ENCODE measurements at regions not wholly inside any gene's neighbourhood (a gene's known extent, or its start where the extent isn't known, plus 50 kb on each side); places are given as distances from the start of the nearest gene placed in this dataset.

DNA sequence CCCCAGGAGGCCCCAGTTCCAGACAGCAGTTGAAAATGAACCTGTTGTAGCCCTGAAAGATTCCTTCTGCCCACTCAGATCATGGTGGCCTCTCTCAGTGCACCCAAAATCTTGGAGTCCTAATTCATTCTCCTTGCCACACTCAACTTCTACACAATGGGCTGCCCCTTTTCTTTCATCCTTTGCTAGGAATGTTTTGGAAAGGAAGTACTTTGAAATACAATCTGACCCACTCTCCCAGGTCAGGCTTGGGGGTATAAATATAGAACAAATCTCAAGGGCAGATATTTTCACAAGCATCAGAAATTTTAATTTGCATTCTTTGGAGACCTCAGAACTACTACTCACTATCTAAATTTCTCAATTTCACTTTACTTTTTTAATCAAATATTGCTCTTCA, 103.2 kb upstream of the SH3BP4 start:
- H3K9me3 ChIP-seq (ENCODE audit: low read length), result no peaks in the 10 kb centered on the region
- H3F3A ChIP-seq (ENCODE audit: insufficient read depth, low read length, poor library complexity, severe bottlenecking), result no peaks in the 10 kb centered on the region
- no peaks in the 10 kb centered on the region for H4K20me1 ChIP-seq (ENCODE audit: insufficient read depth)
- H3K4me3 ChIP-seq (ENCODE audit: low read length), result no peak overlapping the region
- no peaks in the 10 kb centered on the region for H3K79me2 ChIP-seq (replicated peaks; ENCODE audit: insufficient read depth, low read length)
- H3K27ac ChIP-seq (ENCODE audit: low read length), result no peak overlapping the region
- TF ChIP-seq, protein P1, sequence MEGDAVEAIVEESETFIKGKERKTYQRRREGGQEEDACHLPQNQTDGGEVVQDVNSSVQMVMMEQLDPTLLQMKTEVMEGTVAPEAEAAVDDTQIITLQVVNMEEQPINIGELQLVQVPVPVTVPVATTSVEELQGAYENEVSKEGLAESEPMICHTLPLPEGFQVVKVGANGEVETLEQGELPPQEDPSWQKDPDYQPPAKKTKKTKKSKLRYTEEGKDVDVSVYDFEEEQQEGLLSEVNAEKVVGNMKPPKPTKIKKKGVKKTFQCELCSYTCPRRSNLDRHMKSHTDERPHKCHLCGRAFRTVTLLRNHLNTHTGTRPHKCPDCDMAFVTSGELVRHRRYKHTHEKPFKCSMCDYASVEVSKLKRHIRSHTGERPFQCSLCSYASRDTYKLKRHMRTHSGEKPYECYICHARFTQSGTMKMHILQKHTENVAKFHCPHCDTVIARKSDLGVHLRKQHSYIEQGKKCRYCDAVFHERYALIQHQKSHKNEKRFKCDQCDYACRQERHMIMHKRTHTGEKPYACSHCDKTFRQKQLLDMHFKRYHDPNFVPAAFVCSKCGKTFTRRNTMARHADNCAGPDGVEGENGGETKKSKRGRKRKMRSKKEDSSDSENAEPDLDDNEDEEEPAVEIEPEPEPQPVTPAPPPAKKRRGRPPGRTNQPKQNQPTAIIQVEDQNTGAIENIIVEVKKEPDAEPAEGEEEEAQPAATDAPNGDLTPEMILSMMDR (IDR thresholded peaks at IDR 0.05; ENCODE audit: poor library complexity, severe bottlenecking), result no peak
- no peak for TF ChIP-seq RAD21 (conservative IDR thresholded peaks at IDR 0.05)
- no peak for TF ChIP-seq SMC3 (conservative IDR thresholded peaks at IDR 0.05; ENCODE audit: poor library complexity)
- no peak for TF ChIP-seq POLR2AphosphoS5 (IDR thresholded peaks at IDR 0.05)
- TF ChIP-seq, protein P2, sequence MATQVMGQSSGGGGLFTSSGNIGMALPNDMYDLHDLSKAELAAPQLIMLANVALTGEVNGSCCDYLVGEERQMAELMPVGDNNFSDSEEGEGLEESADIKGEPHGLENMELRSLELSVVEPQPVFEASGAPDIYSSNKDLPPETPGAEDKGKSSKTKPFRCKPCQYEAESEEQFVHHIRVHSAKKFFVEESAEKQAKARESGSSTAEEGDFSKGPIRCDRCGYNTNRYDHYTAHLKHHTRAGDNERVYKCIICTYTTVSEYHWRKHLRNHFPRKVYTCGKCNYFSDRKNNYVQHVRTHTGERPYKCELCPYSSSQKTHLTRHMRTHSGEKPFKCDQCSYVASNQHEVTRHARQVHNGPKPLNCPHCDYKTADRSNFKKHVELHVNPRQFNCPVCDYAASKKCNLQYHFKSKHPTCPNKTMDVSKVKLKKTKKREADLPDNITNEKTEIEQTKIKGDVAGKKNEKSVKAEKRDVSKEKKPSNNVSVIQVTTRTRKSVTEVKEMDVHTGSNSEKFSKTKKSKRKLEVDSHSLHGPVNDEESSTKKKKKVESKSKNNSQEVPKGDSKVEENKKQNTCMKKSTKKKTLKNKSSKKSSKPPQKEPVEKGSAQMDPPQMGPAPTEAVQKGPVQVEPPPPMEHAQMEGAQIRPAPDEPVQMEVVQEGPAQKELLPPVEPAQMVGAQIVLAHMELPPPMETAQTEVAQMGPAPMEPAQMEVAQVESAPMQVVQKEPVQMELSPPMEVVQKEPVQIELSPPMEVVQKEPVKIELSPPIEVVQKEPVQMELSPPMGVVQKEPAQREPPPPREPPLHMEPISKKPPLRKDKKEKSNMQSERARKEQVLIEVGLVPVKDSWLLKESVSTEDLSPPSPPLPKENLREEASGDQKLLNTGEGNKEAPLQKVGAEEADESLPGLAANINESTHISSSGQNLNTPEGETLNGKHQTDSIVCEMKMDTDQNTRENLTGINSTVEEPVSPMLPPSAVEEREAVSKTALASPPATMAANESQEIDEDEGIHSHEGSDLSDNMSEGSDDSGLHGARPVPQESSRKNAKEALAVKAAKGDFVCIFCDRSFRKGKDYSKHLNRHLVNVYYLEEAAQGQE (IDR thresholded peaks at IDR 0.05; ENCODE audit: borderline replicate concordance), result no peak
- H2AFZ ChIP-seq (ENCODE audit: low read depth, low read length), result no peak overlapping the region
- H3K27me3 ChIP-seq (ENCODE audit: insufficient read depth, low read depth, low read length), result no peaks in the 10 kb centered on the region
- H3K36me3 ChIP-seq (ENCODE audit: insufficient read depth, low read length), result no peaks in the 10 kb centered on the region
- H3K4me2 ChIP-seq (ENCODE audit: low read length), result no peak overlapping the region
- H3K9me2 ChIP-seq (ENCODE audit: insufficient read depth, low read length), result no peaks in the 10 kb centered on the region
- H3K9ac ChIP-seq (ENCODE audit: low read length), result no peak overlapping the region

DNA sequence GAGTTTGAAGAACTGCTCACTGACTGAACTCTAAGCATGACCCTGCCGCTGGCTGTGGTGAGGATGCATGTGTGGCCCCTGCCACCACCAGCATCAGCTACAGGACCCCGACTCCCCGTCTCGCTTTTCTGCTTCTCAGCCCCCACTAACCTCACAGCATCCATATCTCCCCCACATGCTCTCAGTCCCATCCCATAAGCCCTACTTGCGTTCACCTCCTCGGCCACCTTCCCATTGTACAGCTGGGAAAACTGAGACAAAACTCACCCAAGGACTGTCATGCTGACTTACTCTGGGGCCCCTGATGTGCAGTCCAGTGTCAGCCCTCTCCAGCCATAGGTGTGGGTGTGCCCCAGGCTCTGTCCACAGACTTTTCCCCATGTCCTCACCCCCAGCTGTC, 104.2 kb upstream of the SH3BP4 start:
- H2AFZ ChIP-seq (ENCODE audit: low read depth, low read length), result no peak overlapping the region
- H3K27ac ChIP-seq (ENCODE audit: low read length), result no peak overlapping the region
- H3K9me2 ChIP-seq (ENCODE audit: insufficient read depth, low read length), result no peaks in the 10 kb centered on the region
- no peak overlapping the region for H3K4me3 ChIP-seq (ENCODE audit: low read length)
- no peak overlapping the region for H3K4me2 ChIP-seq (ENCODE audit: low read length)
- no peaks in the 10 kb centered on the region for H3K9me3 ChIP-seq (ENCODE audit: low read length)
- no peaks in the 10 kb centered on the region for H3K36me3 ChIP-seq (ENCODE audit: insufficient read depth, low read length)
- TF ChIP-seq, protein P1 (IDR thresholded peaks at IDR 0.05; ENCODE audit: poor library complexity, severe bottlenecking), result no peak
- TF ChIP-seq EP300 (conservative IDR thresholded peaks at IDR 0.05; ENCODE audit: poor library complexity, severe bottlenecking), result no peak
- TF ChIP-seq, protein P2 (IDR thresholded peaks at IDR 0.05; ENCODE audit: borderline replicate concordance), result no peak
- no peak for TF ChIP-seq MXI1 (conservative IDR thresholded peaks at IDR 0.05; ENCODE audit: poor library complexity, severe bottlenecking)
- TF ChIP-seq TAF1 (IDR thresholded peaks at IDR 0.05; ENCODE audit: low read depth), result no peak
- TF ChIP-seq SMC3 (conservative IDR thresholded peaks at IDR 0.05; ENCODE audit: poor library complexity), result no peak
- no peak for TF ChIP-seq EZH2 (IDR thresholded peaks at IDR 0.05; ENCODE audit: borderline replicate concordance, insufficient read depth, low read length, poor library complexity, severe bottlenecking)
- no peak for TF ChIP-seq RAD21 (conservative IDR thresholded peaks at IDR 0.05)
- no peak for TF ChIP-seq POLR2AphosphoS5 (IDR thresholded peaks at IDR 0.05)
- no peaks in the 10 kb centered on the region for H4K20me1 ChIP-seq (ENCODE audit: insufficient read depth)
- H3K27me3 ChIP-seq (ENCODE audit: insufficient read depth, low read depth, low read length), result no peaks in the 10 kb centered on the region
- no peak overlapping the region for H3K9ac ChIP-seq (ENCODE audit: low read length)
- H3F3A ChIP-seq (ENCODE audit: insufficient read depth, low read length, poor library complexity, severe bottlenecking), result no peaks in the 10 kb centered on the region
- H3K79me2 ChIP-seq (replicated peaks; ENCODE audit: insufficient read depth, low read length), result no peaks in the 10 kb centered on the region
